ENCODE measurements at regions not wholly inside any gene's neighbourhood (a gene's known extent, or its start where the extent isn't known, plus 50 kb on each side); places are given as distances from the start of the nearest gene placed in this dataset.

- no TSS peak for BruUV-seq (replicated peaks)
- no peak overlapping the region for H2AFZ ChIP-seq (ENCODE audit: low read length)
- H3K9me3 ChIP-seq (ENCODE audit: low read length), result no peaks in the 10 kb centered on the region
- no peak overlapping the region for H3K4me3 ChIP-seq (ENCODE audit: low read depth, low read length, poor library complexity, severe bottlenecking)
- no peaks in the 10 kb centered on the region for H3K36me3 ChIP-seq (ENCODE audit: insufficient read depth, low read length)
- H3K79me2 ChIP-seq (ENCODE audit: insufficient read depth, low read depth, low read length), result no peaks in the 10 kb centered on the region
- ChIA-PET POLR2A (no interaction called here), CTCF (ENCODE audit: unreplicated experiment) (no interaction called here)
- TF ChIP-seq, protein P1, sequence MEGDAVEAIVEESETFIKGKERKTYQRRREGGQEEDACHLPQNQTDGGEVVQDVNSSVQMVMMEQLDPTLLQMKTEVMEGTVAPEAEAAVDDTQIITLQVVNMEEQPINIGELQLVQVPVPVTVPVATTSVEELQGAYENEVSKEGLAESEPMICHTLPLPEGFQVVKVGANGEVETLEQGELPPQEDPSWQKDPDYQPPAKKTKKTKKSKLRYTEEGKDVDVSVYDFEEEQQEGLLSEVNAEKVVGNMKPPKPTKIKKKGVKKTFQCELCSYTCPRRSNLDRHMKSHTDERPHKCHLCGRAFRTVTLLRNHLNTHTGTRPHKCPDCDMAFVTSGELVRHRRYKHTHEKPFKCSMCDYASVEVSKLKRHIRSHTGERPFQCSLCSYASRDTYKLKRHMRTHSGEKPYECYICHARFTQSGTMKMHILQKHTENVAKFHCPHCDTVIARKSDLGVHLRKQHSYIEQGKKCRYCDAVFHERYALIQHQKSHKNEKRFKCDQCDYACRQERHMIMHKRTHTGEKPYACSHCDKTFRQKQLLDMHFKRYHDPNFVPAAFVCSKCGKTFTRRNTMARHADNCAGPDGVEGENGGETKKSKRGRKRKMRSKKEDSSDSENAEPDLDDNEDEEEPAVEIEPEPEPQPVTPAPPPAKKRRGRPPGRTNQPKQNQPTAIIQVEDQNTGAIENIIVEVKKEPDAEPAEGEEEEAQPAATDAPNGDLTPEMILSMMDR (conservative IDR thresholded peaks at IDR 0.05; ENCODE audit: low read length), result no peak
- no peak for TF ChIP-seq EZH2phosphoT487 (IDR thresholded peaks at IDR 0.05; ENCODE audit: borderline replicate concordance, low read depth, low read length)
- intact Hi-C loops (cut with micrococcal nuclease; ENCODE audit: unreplicated experiment), result no loop called here
- no peaks in the 10 kb centered on the region for H3K9me2 ChIP-seq (ENCODE audit: insufficient read depth, low read length)
- H3K27ac ChIP-seq (ENCODE audit: low read depth, low read length, poor library complexity, severe bottlenecking), result no peak overlapping the region
- H3K4me2 ChIP-seq (ENCODE audit: low read length), result no peak overlapping the region
- no peaks in the 10 kb centered on the region for H4K20me1 ChIP-seq (ENCODE audit: insufficient read depth, low read length)
- DNase-seq (ENCODE audit: low spot score), result no peak
- H3K4me1 ChIP-seq (ENCODE audit: insufficient read depth, low read length, poor library complexity, severe bottlenecking), result no peaks in the 10 kb centered on the region
Measured at GRCh38 chr17:54259476-54259875, 436.7 kb downstream of the KIF2B start.

- Histone ChIP-seq H3K4me2 (ENCODE audit: low read length) (no peak overlapping the region), H4K20me1 (ENCODE audit: insufficient read depth, low read length) (no peaks in the 10 kb centered on the region), H3K27ac (ENCODE audit: low read depth, low read length, poor library complexity, severe bottlenecking) (no peak overlapping the region), H3K4me1 (ENCODE audit: insufficient read depth, low read length, poor library complexity, severe bottlenecking) (no peaks in the 10 kb centered on the region), H3K79me2 (ENCODE audit: insufficient read depth, low read depth, low read length) (no peaks in the 10 kb centered on the region), H2AFZ (ENCODE audit: low read length) (no peak overlapping the region), H3K9me2 (ENCODE audit: insufficient read depth, low read length) (no peaks in the 10 kb centered on the region), H3K9me3 (ENCODE audit: low read length) (no peaks in the 10 kb centered on the region), H3K36me3 (ENCODE audit: insufficient read depth, low read length) (no peaks in the 10 kb centered on the region), H3K4me3 (ENCODE audit: low read depth, low read length, poor library complexity, severe bottlenecking) (no peak overlapping the region)
- intact Hi-C loops (cut with micrococcal nuclease; ENCODE audit: unreplicated experiment), result no loop called here
- ChIA-PET POLR2A (no interaction called here), CTCF (ENCODE audit: unreplicated experiment) (no interaction called here)
- TF ChIP-seq, protein P1 (conservative IDR thresholded peaks at IDR 0.05; ENCODE audit: low read length), result no peak
- TF ChIP-seq EZH2phosphoT487 (IDR thresholded peaks at IDR 0.05; ENCODE audit: borderline replicate concordance, low read depth, low read length), result no peak
- DNase-seq (ENCODE audit: low spot score), result no peak
- BruUV-seq (replicated peaks), result no TSS peak
Measured at GRCh38 chr17:54261465-54261864, 438.7 kb downstream of the KIF2B start.

DNA sequence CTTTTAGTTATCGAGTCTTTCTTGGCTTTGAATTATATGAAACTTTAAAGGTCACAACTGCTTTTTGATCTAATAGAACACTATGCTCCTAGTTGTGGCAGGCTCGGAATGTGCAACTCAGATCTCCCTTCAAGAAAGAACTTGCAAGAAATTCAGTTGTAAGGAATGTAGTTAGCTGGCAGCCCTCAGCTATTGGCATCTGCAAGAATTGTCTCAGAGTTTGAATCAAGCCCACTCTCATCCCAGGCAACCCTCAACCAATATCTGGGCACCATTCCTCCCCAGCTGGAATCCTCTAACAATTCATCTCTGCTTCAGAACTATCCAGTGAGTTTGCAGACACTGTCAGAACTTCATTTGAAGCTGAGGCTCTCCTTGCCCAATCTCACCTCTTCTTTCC is 447.2 kb downstream of the KIF2B start:
- Histone ChIP-seq H3K27ac (ENCODE audit: low read depth, low read length, poor library complexity, severe bottlenecking) (no peak overlapping the region), H3K4me2 (ENCODE audit: low read length) (no peak overlapping the region), H3K4me3 (ENCODE audit: low read depth, low read length, poor library complexity, severe bottlenecking) (no peak overlapping the region), H3K9me2 (ENCODE audit: insufficient read depth, low read length) (no peaks in the 10 kb centered on the region), H3K9me3 (ENCODE audit: low read length) (no peaks in the 10 kb centered on the region), H4K20me1 (ENCODE audit: insufficient read depth, low read length) (no peaks in the 10 kb centered on the region), H2AFZ (ENCODE audit: low read length) (no peak overlapping the region), H3K36me3 (ENCODE audit: insufficient read depth, low read length) (no peaks in the 10 kb centered on the region), H3K79me2 (ENCODE audit: insufficient read depth, low read depth, low read length) (no peaks in the 10 kb centered on the region), H3K4me1 (ENCODE audit: insufficient read depth, low read length, poor library complexity, severe bottlenecking) (no peaks in the 10 kb centered on the region)
- intact Hi-C loops (cut with micrococcal nuclease; ENCODE audit: unreplicated experiment), result no loop called here
- POLR2A ChIA-PET, result no interaction called here
- CTCF ChIA-PET (ENCODE audit: unreplicated experiment), result no interaction called here
- no TSS peak for BruUV-seq (replicated peaks)
- TF ChIP-seq, protein P1 (conservative IDR thresholded peaks at IDR 0.05; ENCODE audit: low read length), result no peak
- TF ChIP-seq EZH2phosphoT487 (IDR thresholded peaks at IDR 0.05; ENCODE audit: borderline replicate concordance, low read depth, low read length), result no peak
- DNase-seq (ENCODE audit: low spot score), result no peak
